HEK293 (cell line): ENCODE measurements at regions not wholly inside any gene's neighbourhood (a gene's known extent, or its start where the extent isn't known, plus 50 kb on each side); places are given as distances from the start of the nearest gene placed in this dataset.
A peak's percentile ranks its signal among the peaks of the same experiment; 100 is the strongest.

Source experiments
- CTCF ChIA-PET: fragments of 350-600 bp; formaldehyde crosslinking; extraction: SDS; loops from one replicate; lab custom pipeline; 2021; ENCODE audit warnings: antibody characterized with exemption; lab: Yijun Ruan, JAX
- POLR2A ChIA-PET: fragments of 300-600 bp; formaldehyde crosslinking; extraction: SDS; loops from one replicate; lab custom pipeline; 2020; ENCODE audit warnings: antibody characterized with exemption, inconsistent platforms; lab: Yijun Ruan, JAX
- H3K27ac ChIP-seq: fragments of 200-500 bp; sonication (Bioruptor generic); 2 replicates; pipeline ENCODE4 v1.5.1; 2014; ENCODE audit warnings: low read depth, low read length, control low read depth, inconsistent platforms; ENCODE audit errors: extremely low read depth
- H3K36me3 ChIP-seq, 2 experiments: fragments of 200-500 bp in 1 of 2; sonication (Bioruptor generic) in 1 of 2; 1 replicate in 1 of 2; 2 replicates in 1 of 2; pipeline ENCODE4 v1.5.1; 2014 to 2017; ENCODE audit warnings: inconsistent platforms in 2 of 2, low read length in 2 of 2; ENCODE audit not compliant: control insufficient read depth in 2 of 2, insufficient read depth in 1 of 2
- H3K4me1 ChIP-seq: fragments of 200-500 bp; sonication (Bioruptor generic); 2 replicates; pipeline ENCODE4 v1.5.1; 2014; ENCODE audit warnings: mild to moderate bottlenecking, low read length, inconsistent platforms; ENCODE audit not compliant: control insufficient read depth, insufficient read depth
- H3K4me3 ChIP-seq: 2 replicates; pipeline ENCODE4 v1.5.1; 2011; ENCODE audit warnings: low read depth, mild to moderate bottlenecking, control low read depth, low read length, moderate library complexity
- H3K9me3 ChIP-seq: fragments of 200-500 bp; sonication (Bioruptor generic); 2 replicates; pipeline ENCODE4 v1.5.1; 2014; ENCODE audit warnings: low read depth, low read length, inconsistent platforms; ENCODE audit not compliant: control insufficient read depth, insufficient read depth
- KLF1 ChIP-seq: fragments of 450-650 bp; formaldehyde crosslinking; IDR thresholded peaks from 2 replicates; pipeline ENCODE4 v1.5.1; 2016; ENCODE audit warnings: missing biosample characterization, missing genetic modification characterization
- OSR2 ChIP-seq: fragments of 450-650 bp; formaldehyde crosslinking; IDR thresholded peaks from 2 replicates; pipeline ENCODE4 v1.5.1; 2016; ENCODE audit warnings: missing biosample characterization, missing genetic modification characterization
- TRIM28 ChIP-seq: IDR thresholded peaks from 2 replicates; pipeline ENCODE4 v1.6.1; 2011; ENCODE audit warnings: low read length, control low read depth, borderline replicate concordance
- ZBTB48 ChIP-seq: fragments of 450-650 bp; formaldehyde crosslinking; IDR thresholded peaks from 2 replicates; pipeline ENCODE4 v1.5.1; 2016; ENCODE audit warnings: missing biosample characterization, missing genetic modification characterization
- ZNF132 ChIP-seq: fragments of 450-650 bp; formaldehyde crosslinking; IDR thresholded peaks from 2 replicates; pipeline ENCODE4 v1.5.1; 2017; ENCODE audit warnings: missing biosample characterization, missing genetic modification characterization, borderline replicate concordance
- ZNF155 ChIP-seq: fragments of 450-650 bp; formaldehyde crosslinking; IDR thresholded peaks from 2 replicates; pipeline ENCODE4 v1.5.1; 2016; ENCODE audit warnings: missing biosample characterization, missing genetic modification characterization
- ZNF157 ChIP-seq: fragments of 450-650 bp; formaldehyde crosslinking; IDR thresholded peaks from 2 replicates; pipeline ENCODE4 v1.5.1; 2016; ENCODE audit warnings: missing biosample characterization, missing genetic modification characterization
- ZNF350 ChIP-seq: fragments of 450-650 bp; formaldehyde crosslinking; IDR thresholded peaks from 2 replicates; pipeline ENCODE4 v1.5.0; 2017; ENCODE audit warnings: missing biosample characterization, mild to moderate bottlenecking, missing genetic modification characterization
- ZNF404 ChIP-seq: fragments of 450-650 bp; formaldehyde crosslinking; IDR thresholded peaks from 2 replicates; pipeline ENCODE4 v1.5.1; 2017; ENCODE audit warnings: missing biosample characterization, missing genetic modification characterization
- ZNF510 ChIP-seq: fragments of 450-650 bp; formaldehyde crosslinking; IDR thresholded peaks from 2 replicates; pipeline ENCODE4 v1.5.1; 2018; ENCODE audit warnings: mild to moderate bottlenecking, missing genetic modification characterization, missing biosample characterization; ENCODE audit not compliant: insufficient replicate concordance
- ZNF521 ChIP-seq: fragments of 450-650 bp; formaldehyde crosslinking; IDR thresholded peaks from 2 replicates; pipeline ENCODE4 v1.5.1; 2017; ENCODE audit warnings: missing biosample characterization, mild to moderate bottlenecking, missing genetic modification characterization
- ZNF585B ChIP-seq: fragments of 450-650 bp; formaldehyde crosslinking; IDR thresholded peaks from 2 replicates; pipeline ENCODE4 v1.5.1; 2016; ENCODE audit warnings: missing biosample characterization, missing genetic modification characterization
- ZNF629 ChIP-seq: fragments of 450-650 bp; formaldehyde crosslinking; IDR thresholded peaks from 2 replicates; pipeline ENCODE4 v1.5.1; 2017; ENCODE audit warnings: missing biosample characterization, missing genetic modification characterization
- ZNF670 ChIP-seq: fragments of 450-650 bp; formaldehyde crosslinking; IDR thresholded peaks from 2 replicates; pipeline ENCODE4 v1.5.1; 2016; ENCODE audit warnings: missing biosample characterization, missing genetic modification characterization, low read depth
- ZSCAN16 ChIP-seq: fragments of 450-650 bp; formaldehyde crosslinking; IDR thresholded peaks from 2 replicates; pipeline ENCODE4 v1.5.1; 2016; ENCODE audit warnings: missing biosample characterization, missing genetic modification characterization
- TF ChIP-seq, protein P1 (sequence below): fragments of 450-650 bp; formaldehyde crosslinking; IDR thresholded peaks from 2 replicates; pipeline ENCODE4; 2016; ENCODE audit warnings: missing biosample characterization, missing genetic modification characterization
- TF ChIP-seq, protein P2 (sequence below): fragments of 450-650 bp; formaldehyde crosslinking; IDR thresholded peaks from 2 replicates; pipeline ENCODE4 v1.5.1; 2016; ENCODE audit warnings: missing biosample characterization, missing genetic modification characterization, low read depth
- TF ChIP-seq, protein P3 (sequence below): fragments of 450-650 bp; formaldehyde crosslinking; IDR thresholded peaks from 2 replicates; pipeline ENCODE4 v1.5.1; 2016; ENCODE audit warnings: missing biosample characterization, missing genetic modification characterization, borderline replicate concordance

DNA sequence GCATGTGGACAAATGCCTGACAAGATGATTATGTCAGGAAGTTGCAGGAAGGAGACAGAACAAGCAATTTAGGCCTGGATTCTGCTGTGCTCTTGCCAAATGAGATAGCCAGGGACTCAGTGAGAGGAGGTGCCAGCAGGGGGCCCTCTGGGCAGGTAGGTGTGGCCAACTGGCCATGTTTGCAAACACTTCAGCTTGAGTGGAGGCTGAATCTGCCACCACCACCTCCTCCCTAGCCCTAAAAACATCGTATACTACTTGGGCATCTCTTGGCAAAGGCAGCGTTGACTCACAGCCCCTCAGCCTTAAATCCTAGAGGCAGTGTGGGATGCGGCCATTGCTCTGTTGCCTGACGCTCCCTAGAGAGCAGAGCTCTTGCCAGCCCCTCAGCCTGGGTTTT, 95.1 kb upstream of the PLET1 start:
- POLR2A ChIA-PET = no interaction called here
- no peak overlapping the region for H3K4me3 ChIP-seq
- CTCF ChIA-PET = interaction anchor here (0.8 to 2.5 kb wide), 11 partner anchors 9 to 231 kb away, joined by 3 to 17 read pairs (median 3); no protein-coding TSS in a partner anchor
- no peaks in the 10 kb centered on the region for H3K36me3 ChIP-seq
- H3K9me3 ChIP-seq = no peaks in the 10 kb centered on the region
- H3K27ac ChIP-seq = no peak overlapping the region
- TF ChIP-seq ZNF521 (tag by site-specific recombination) = no peak
- peak; percentile 60 for TF ChIP-seq ZBTB48 (tag by site-specific recombination)
- no peaks in the 10 kb centered on the region for H3K4me1 ChIP-seq

DNA sequence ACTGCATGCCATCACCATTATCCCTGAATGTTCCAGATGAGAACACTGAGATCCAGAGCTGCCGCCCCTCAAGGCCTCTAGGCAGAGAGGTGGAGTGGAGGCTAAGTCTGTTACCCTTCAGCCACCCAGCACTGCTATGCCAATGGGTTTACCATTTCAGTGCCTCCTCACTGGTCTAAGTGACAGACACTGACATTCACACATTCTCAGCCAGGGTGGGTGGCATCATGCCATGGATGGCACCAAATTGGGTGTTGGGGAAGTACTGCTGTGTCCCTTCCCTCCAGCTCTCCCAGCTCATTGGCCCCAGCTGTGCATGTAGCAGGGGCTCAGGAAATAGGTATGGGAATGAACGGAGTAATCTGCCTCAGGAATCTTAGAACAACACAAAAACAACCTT, 96.8 kb upstream of the PLET1 start:
- TF ChIP-seq ZNF155 (tag by site-specific recombination) (no peak), ZNF585B (tag by site-specific recombination) (no peak), KLF1 (no peak), ZNF629 (no peak), ZSCAN16 (no peak), ZNF350 (tag by site-specific recombination) (no peak), ZNF510 (tag by site-specific recombination) (no peak), ZNF157 (tag by site-specific recombination) (no peak), ZNF132 (tag by site-specific recombination) (no peak), TRIM28 (no peak), ZNF670 (tag by site-specific recombination) (no peak), OSR2 (tag by site-specific recombination) (no peak)
- TF ChIP-seq, protein P1, sequence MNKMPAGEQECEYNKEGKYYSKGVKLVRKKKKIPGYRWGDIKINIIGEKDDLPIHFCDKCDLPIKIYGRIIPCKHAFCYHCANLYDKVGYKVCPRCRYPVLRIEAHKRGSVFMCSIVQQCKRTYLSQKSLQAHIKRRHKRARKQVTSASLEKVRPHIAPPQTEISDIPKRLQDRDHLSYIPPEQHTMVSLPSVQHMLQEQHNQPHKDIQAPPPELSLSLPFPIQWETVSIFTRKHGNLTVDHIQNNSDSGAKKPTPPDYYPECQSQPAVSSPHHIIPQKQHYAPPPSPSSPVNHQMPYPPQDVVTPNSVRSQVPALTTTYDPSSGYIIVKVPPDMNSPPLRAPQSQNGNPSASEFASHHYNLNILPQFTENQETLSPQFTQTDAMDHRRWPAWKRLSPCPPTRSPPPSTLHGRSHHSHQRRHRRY (tag by site-specific recombination) = no peak
- H3K27ac ChIP-seq = no peak overlapping the region
- CTCF ChIA-PET = interaction anchor here (0.7 kb wide), 1 partner anchor 933 kb away, joined by 3 read pairs; no protein-coding TSS in a partner anchor
- no peaks in the 10 kb centered on the region for H3K4me1 ChIP-seq
- H3K4me3 ChIP-seq = no peak overlapping the region
- no peaks in the 10 kb centered on the region for H3K36me3 ChIP-seq
- no peaks in the 10 kb centered on the region for H3K9me3 ChIP-seq
- POLR2A ChIA-PET = no interaction called here

DNA sequence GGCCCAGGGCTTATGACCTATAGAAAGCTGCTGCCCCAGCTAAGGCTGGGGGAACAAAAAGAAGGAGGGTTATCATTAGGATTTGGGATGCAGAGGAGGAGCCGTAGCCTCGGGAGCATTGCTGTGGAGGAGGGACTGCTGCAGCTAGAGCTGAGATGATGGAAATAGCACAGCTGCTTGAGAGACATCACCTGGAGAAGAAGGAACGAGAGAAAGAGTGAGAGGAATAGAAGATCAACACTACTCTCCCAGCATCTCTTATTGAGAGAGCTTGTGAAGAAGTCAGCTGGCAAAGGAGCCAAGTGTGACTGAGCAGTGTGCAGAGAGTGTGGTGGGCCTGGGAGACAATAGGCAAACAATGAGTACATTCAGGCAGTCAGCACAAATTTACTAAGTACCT, 100.7 kb upstream of the PLET1 start:
- Histone ChIP-seq H3K4me3 (no peak overlapping the region), H3K9me3 (no peaks in the 10 kb centered on the region), H3K27ac (no peak overlapping the region), H3K36me3 (no peaks in the 10 kb centered on the region), H3K4me1 (no peaks in the 10 kb centered on the region)
- POLR2A ChIA-PET = no interaction called here
- CTCF ChIA-PET = no interaction called here
- TF ChIP-seq, protein P1 (tag by site-specific recombination) = no peak
- no peak for TF ChIP-seq ZNF404 (tag by site-specific recombination)
- TF ChIP-seq, protein P2, sequence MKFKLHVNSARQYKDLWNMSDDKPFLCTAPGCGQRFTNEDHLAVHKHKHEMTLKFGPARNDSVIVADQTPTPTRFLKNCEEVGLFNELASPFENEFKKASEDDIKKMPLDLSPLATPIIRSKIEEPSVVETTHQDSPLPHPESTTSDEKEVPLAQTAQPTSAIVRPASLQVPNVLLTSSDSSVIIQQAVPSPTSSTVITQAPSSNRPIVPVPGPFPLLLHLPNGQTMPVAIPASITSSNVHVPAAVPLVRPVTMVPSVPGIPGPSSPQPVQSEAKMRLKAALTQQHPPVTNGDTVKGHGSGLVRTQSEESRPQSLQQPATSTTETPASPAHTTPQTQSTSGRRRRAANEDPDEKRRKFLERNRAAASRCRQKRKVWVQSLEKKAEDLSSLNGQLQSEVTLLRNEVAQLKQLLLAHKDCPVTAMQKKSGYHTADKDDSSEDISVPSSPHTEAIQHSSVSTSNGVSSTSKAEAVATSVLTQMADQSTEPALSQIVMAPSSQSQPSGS (tag by site-specific recombination) = no peak
- TF ChIP-seq, protein P3, sequence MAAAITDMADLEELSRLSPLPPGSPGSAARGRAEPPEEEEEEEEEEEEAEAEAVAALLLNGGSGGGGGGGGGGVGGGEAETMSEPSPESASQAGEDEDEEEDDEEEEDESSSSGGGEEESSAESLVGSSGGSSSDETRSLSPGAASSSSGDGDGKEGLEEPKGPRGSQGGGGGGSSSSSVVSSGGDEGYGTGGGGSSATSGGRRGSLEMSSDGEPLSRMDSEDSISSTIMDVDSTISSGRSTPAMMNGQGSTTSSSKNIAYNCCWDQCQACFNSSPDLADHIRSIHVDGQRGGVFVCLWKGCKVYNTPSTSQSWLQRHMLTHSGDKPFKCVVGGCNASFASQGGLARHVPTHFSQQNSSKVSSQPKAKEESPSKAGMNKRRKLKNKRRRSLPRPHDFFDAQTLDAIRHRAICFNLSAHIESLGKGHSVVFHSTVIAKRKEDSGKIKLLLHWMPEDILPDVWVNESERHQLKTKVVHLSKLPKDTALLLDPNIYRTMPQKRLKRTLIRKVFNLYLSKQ (tag by site-specific recombination) = no peak
